Endodermal cell (in vitro differentiated cells): ENCODE measurements at regions not wholly inside any gene's neighbourhood (a gene's known extent, or its start where the extent isn't known, plus 50 kb on each side); places are given as distances from the start of the nearest gene placed in this dataset.

Experiments
- DNase-seq: peaks from one replicate; pipeline ENCODE4 v3.0.0-alpha.2; 2017
- H3K27ac ChIP-seq: 2 replicates; pipeline ENCODE4 v1.5.1; 2013; ENCODE audit warnings: mild to moderate bottlenecking, low read depth, low read length, moderate library complexity
- H3K27me3 ChIP-seq: 2 replicates; pipeline ENCODE4 v1.6.1; 2013; ENCODE audit warnings: mild to moderate bottlenecking, low read length, moderate library complexity; ENCODE audit not compliant: insufficient read depth, control insufficient read depth, poor library complexity, severe bottlenecking
- H3K36me3 ChIP-seq: 2 replicates; pipeline ENCODE4 v1.7.0; 2013; ENCODE audit warnings: mild to moderate bottlenecking, low read length, moderate library complexity; ENCODE audit not compliant: control insufficient read depth, insufficient read depth
- H3K4me1 ChIP-seq: one replicate; pipeline ENCODE4 v1.7.0; 2013; ENCODE audit warnings: low read length; ENCODE audit not compliant: control insufficient read depth, insufficient read depth
- H3K4me3 ChIP-seq: 2 replicates; pipeline ENCODE4 v1.5.1; 2013; ENCODE audit warnings: mild to moderate bottlenecking, low read length, moderate library complexity
- H3K9ac ChIP-seq: 2 replicates; pipeline ENCODE4 v1.6.1; 2013; ENCODE audit warnings: mild to moderate bottlenecking, low read length, moderate library complexity; ENCODE audit not compliant: poor library complexity, severe bottlenecking; ENCODE audit errors: extremely low read depth
- H3K9me3 ChIP-seq: 2 replicates; pipeline ENCODE4 v1.6.1; 2013; ENCODE audit warnings: mild to moderate bottlenecking, low read length, moderate library complexity; ENCODE audit not compliant: control insufficient read depth
- H3K27ac Mint-ChIP-seq: 2 replicates; pipeline ENCODE4 v1.8.0; 2020; ENCODE audit warnings: mixed read lengths
- H3K27me3 Mint-ChIP-seq: 2 replicates; pipeline ENCODE4 v1.8.0; 2021; ENCODE audit warnings: mild to moderate bottlenecking, mixed read lengths; ENCODE audit not compliant: insufficient read depth
- H3K36me3 Mint-ChIP-seq: 2 replicates; pipeline ENCODE4 v1.8.0; 2020; ENCODE audit warnings: low read depth, mixed read lengths
- H3K4me1 Mint-ChIP-seq: 2 replicates; pipeline ENCODE4 v1.8.0; 2020; ENCODE audit warnings: mixed read lengths
- H3K4me3 Mint-ChIP-seq: 2 replicates; pipeline ENCODE4 v1.8.0; 2020; ENCODE audit warnings: mild to moderate bottlenecking, moderate library complexity, mixed read lengths
- H3K9me3 Mint-ChIP-seq: 2 replicates; pipeline ENCODE4 v1.8.0; 2020; ENCODE audit warnings: mild to moderate bottlenecking, mixed read lengths
- WGBS, 2 experiments: methylation state at CpG; one replicate each; pipeline versions ENCODE4 v1.1.5 to v1.1.7; 2013; ENCODE audit warnings: missing lambda C conversion rate in 2 of 2, mixed read lengths in 1 of 2; ENCODE audit not compliant: insufficient coverage in 1 of 2, insufficient read length in 1 of 2; 5-methylcytosine and 5-hydroxymethylcytosine counted together
- TF ChIP-seq, protein P1 (sequence below): fragments of 200-600 bp; sonication (generic); conservative IDR thresholded peaks from 2 replicates; pipeline ENCODE4 v1.5.0; 2021; ENCODE audit warnings: antibody characterized with exemption, mild to moderate bottlenecking

DNA sequence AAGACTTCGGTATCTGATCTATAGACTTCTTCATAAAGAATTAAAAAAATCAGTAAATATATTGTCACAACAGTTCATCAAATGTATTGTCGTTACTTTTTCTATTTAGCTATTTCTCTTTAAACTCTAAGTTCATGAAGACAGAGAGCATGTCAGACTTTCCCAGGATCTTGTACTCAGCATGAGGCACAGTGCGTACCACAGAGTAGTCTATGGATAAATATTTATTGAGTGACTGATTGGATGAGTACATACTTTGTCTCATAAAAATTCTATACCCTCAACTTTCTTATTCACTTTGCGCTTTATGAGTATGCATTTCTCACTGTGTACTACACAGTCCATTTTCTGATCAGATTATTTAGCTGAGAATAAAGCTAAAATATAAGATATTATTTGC lies 1284.4 kb upstream of the ADGRB3 start:
- no peak overlapping the region for H3K4me3 Mint-ChIP-seq

DNA sequence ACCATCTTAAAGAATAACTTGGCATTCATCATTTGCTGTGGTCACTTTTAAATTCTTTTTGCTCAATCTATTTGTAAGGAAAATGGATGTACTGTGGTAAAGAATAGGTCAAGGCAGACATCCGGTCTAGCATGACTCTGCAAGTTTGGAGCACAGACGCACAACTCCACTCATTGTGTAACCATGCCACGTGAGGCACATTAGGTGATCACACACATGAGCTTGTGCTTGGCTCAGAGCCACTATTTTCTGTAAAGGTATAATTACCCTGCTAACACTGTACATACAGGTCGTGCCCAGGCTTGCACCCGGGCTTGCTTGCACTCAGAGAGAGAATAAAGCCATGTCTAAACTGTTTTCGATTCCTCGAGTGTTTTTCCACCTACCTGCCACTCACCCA lies 1289.1 kb upstream of the ADGRB3 start:
- Mint-ChIP-seq H3K9me3 (peaks cover 6% of the 10 kb centered on the region), H3K27ac (no peak overlapping the region), H3K4me1 (no peaks in the 10 kb centered on the region), H3K27me3 (no peaks in the 10 kb centered on the region), H3K36me3 (no peaks in the 10 kb centered on the region), H3K4me3 (no peak overlapping the region)
- Histone ChIP-seq H3K9me3 (no peaks in the 10 kb centered on the region), H3K27me3 (no peaks in the 10 kb centered on the region), H3K36me3 (no peaks in the 10 kb centered on the region), H3K27ac (no peak overlapping the region), H3K4me3 (no peak overlapping the region), H3K4me1 (no peaks in the 10 kb centered on the region), H3K9ac (no peak overlapping the region)
- WGBS, 2 experiments = 91 to 94% methylated on average over 5 to 7 of the region's 7 CpGs
- TF ChIP-seq, protein P1, sequence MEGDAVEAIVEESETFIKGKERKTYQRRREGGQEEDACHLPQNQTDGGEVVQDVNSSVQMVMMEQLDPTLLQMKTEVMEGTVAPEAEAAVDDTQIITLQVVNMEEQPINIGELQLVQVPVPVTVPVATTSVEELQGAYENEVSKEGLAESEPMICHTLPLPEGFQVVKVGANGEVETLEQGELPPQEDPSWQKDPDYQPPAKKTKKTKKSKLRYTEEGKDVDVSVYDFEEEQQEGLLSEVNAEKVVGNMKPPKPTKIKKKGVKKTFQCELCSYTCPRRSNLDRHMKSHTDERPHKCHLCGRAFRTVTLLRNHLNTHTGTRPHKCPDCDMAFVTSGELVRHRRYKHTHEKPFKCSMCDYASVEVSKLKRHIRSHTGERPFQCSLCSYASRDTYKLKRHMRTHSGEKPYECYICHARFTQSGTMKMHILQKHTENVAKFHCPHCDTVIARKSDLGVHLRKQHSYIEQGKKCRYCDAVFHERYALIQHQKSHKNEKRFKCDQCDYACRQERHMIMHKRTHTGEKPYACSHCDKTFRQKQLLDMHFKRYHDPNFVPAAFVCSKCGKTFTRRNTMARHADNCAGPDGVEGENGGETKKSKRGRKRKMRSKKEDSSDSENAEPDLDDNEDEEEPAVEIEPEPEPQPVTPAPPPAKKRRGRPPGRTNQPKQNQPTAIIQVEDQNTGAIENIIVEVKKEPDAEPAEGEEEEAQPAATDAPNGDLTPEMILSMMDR = no peak
- DNase-seq = no peak

More for the DNA sequence above, 1284.4 kb upstream of the ADGRB3 start:
- Mint-ChIP-seq H3K4me1 (no peaks in the 10 kb centered on the region), H3K27ac (no peak overlapping the region), H3K9me3 (peaks cover 3% of the 10 kb centered on the region), H3K27me3 (no peaks in the 10 kb centered on the region), H3K36me3 (no peaks in the 10 kb centered on the region)
- Histone ChIP-seq H3K9ac (no peak overlapping the region), H3K9me3 (no peaks in the 10 kb centered on the region), H3K36me3 (no peaks in the 10 kb centered on the region), H3K27ac (no peak overlapping the region), H3K4me1 (no peaks in the 10 kb centered on the region), H3K4me3 (no peak overlapping the region), H3K27me3 (no peaks in the 10 kb centered on the region)
- TF ChIP-seq, protein P1 = no peak
- WGBS, 2 experiments = 96 to 100% methylated on average over 1 to 4 of the region's 4 CpGs
- no peak for DNase-seq

DNA sequence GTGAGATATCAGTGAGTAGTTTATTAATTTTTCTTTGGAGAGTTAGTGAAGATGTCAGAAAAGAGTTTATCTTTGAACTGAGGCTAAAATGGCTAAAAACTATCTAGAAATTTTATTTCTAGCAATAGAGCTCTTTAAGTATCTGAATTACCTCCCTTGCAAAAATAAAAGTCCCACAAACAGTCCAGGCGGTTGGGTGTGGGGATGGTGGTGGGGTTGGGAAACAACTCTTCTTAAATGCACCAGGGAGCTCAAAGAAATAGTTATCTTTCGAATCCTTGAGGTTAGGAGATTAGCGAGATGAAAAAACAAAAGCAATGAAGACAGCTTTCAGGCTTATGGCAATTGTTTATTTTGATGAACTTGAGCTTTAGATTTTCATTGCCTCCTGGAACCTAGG lies 1299.1 kb upstream of the ADGRB3 start:
- WGBS, 2 experiments = 73 to 88% methylated on average over 2 to 3 of the region's 3 CpGs
- Histone ChIP-seq H3K9ac (no peak overlapping the region), H3K27me3 (peaks cover 27% of the 10 kb centered on the region), H3K9me3 (no peaks in the 10 kb centered on the region), H3K4me1 (no peaks in the 10 kb centered on the region), H3K27ac (no peak overlapping the region), H3K36me3 (no peaks in the 10 kb centered on the region), H3K4me3 (no peak overlapping the region)
- Mint-ChIP-seq H3K4me3 (no peak overlapping the region), H3K9me3 (no peaks in the 10 kb centered on the region), H3K27me3 (peaks cover 3% of the 10 kb centered on the region), H3K36me3 (no peaks in the 10 kb centered on the region), H3K4me1 (peaks cover 6% of the 10 kb centered on the region), H3K27ac (no peak overlapping the region)
- no peak for DNase-seq
- TF ChIP-seq, protein P1 = no peak
